WTC11 (cell line): ENCODE measurements at regions not wholly inside any gene's neighbourhood (a gene's known extent, or its start where the extent isn't known, plus 50 kb on each side); places are given as distances from the start of the nearest gene placed in this dataset.

ENCODE experiments used
- ATAC-seq: fragments of 200-7000 bp; cut with Tn5 transposase; 2 replicates; pipeline ENCODE4 v1.10.0; 2021; ENCODE audit warnings: mild to moderate bottlenecking, moderate library complexity
- CTCF ChIA-PET: fragments of 300-600 bp; sonication (Branson Sonifier 250); formaldehyde crosslinking; loops from one replicate; lab custom pipeline; 2021; ENCODE audit warnings: antibody characterized with exemption; lab: Charles Lee
- POLR2A ChIA-PET: fragments of 350-600 bp; sonication (Branson Sonifier 250); formaldehyde crosslinking; loops from one replicate; lab custom pipeline; 2021; ENCODE audit warnings: antibody characterized with exemption; lab: Charles Lee
- DNase-seq: peaks from one replicate; pipeline ENCODE4 v3.0.0; 2021; ENCODE audit warnings: low spot score
- H3K27ac Mint-ChIP-seq: 2 replicates; pipeline ENCODE4 v1.8.0; 2021; ENCODE audit warnings: mixed read lengths
- H3K27me3 Mint-ChIP-seq: 2 replicates; pipeline ENCODE4 v1.8.0; 2021; ENCODE audit warnings: low read depth, mild to moderate bottlenecking, moderate library complexity, mixed read lengths
- H3K36me3 Mint-ChIP-seq: 2 replicates; pipeline ENCODE4 v1.8.0; 2021; ENCODE audit warnings: mixed read lengths
- H3K4me1 Mint-ChIP-seq: 2 replicates; pipeline ENCODE4 v1.8.0; 2022; ENCODE audit warnings: mixed read lengths
- H3K4me3 Mint-ChIP-seq: 2 replicates; pipeline ENCODE4 v1.8.0; 2021; ENCODE audit warnings: mild to moderate bottlenecking, moderate library complexity, mixed read lengths
- H3K9me3 Mint-ChIP-seq: 2 replicates; pipeline ENCODE4 v1.8.0; 2021; ENCODE audit warnings: mixed read lengths
- ARID4B ChIP-seq: sonication (generic); formaldehyde crosslinking; IDR thresholded peaks from 2 replicates; pipeline ENCODE4 v1.8.0; 2023; ENCODE audit warnings: missing genetic modification reagents, mild to moderate bottlenecking, borderline replicate concordance
- ETV6 ChIP-seq: sonication (generic); formaldehyde crosslinking; IDR thresholded peaks from 2 replicates; pipeline ENCODE4 v1.8.1; 2022; ENCODE audit warnings: mild to moderate bottlenecking, missing genetic modification reagents
- FOXP1 ChIP-seq: sonication (generic); formaldehyde crosslinking; IDR thresholded peaks from 2 replicates; pipeline ENCODE4 v1.8.0; 2022; ENCODE audit warnings: missing genetic modification reagents, mild to moderate bottlenecking, moderate library complexity, borderline replicate concordance
- GABPB1 ChIP-seq: sonication (generic); formaldehyde crosslinking; IDR thresholded peaks from 2 replicates; pipeline ENCODE4 v1.8.1; 2023; ENCODE audit warnings: mild to moderate bottlenecking, missing genetic modification reagents
- IRF2 ChIP-seq: sonication (generic); formaldehyde crosslinking; IDR thresholded peaks from 2 replicates; pipeline ENCODE4 v1.8.0; 2022; ENCODE audit warnings: low read depth, missing genetic modification reagents, borderline replicate concordance
- JAZF1 ChIP-seq: fragments of 250-450 bp; sonication (Bioruptor Pico); IDR thresholded peaks from 2 replicates; pipeline ENCODE4 v1.9.0; 2021; ENCODE audit warnings: moderate library complexity, mild to moderate bottlenecking, inconsistent platforms
- JUN ChIP-seq: sonication (generic); formaldehyde crosslinking; IDR thresholded peaks from 2 replicates; pipeline ENCODE4 v1.8.0; 2023; ENCODE audit warnings: mild to moderate bottlenecking, missing genetic modification reagents
- KAT7 ChIP-seq: sonication (generic); formaldehyde crosslinking; IDR thresholded peaks from 2 replicates; pipeline ENCODE4 v1.8.1; 2023; ENCODE audit warnings: missing genetic modification reagents, mild to moderate bottlenecking, borderline replicate concordance
- MLX ChIP-seq: sonication (generic); formaldehyde crosslinking; IDR thresholded peaks from 2 replicates; pipeline ENCODE4 v1.8.1; 2023; ENCODE audit warnings: mild to moderate bottlenecking, missing genetic modification reagents, moderate library complexity
- PREB ChIP-seq: sonication (generic); formaldehyde crosslinking; IDR thresholded peaks from 2 replicates; pipeline ENCODE4 v1.8.1; 2022; ENCODE audit warnings: mild to moderate bottlenecking, missing genetic modification reagents, moderate library complexity, borderline replicate concordance
- TEAD1 ChIP-seq: sonication (generic); formaldehyde crosslinking; IDR thresholded peaks from 2 replicates; pipeline ENCODE4 v1.8.0; 2022; ENCODE audit warnings: mild to moderate bottlenecking, missing genetic modification reagents
- USF1 ChIP-seq: sonication (generic); formaldehyde crosslinking; IDR thresholded peaks from 2 replicates; pipeline ENCODE4 v1.8.0; 2022; ENCODE audit warnings: mild to moderate bottlenecking, missing genetic modification reagents
- USF2 ChIP-seq: sonication (generic); formaldehyde crosslinking; IDR thresholded peaks from 2 replicates; pipeline ENCODE4 v1.8.1; 2023; ENCODE audit warnings: mild to moderate bottlenecking, missing genetic modification reagents, moderate library complexity
- ZNF423 ChIP-seq: fragments of 250-450 bp; sonication (Bioruptor Pico); IDR thresholded peaks from 2 replicates; pipeline ENCODE4 v2.1.2; 2022; ENCODE audit warnings: mild to moderate bottlenecking, moderate library complexity
- ZNF425 ChIP-seq: fragments of 250-450 bp; sonication (Bioruptor Pico); conservative IDR thresholded peaks from 2 replicates; pipeline ENCODE4 v1.9.0; 2021; ENCODE audit warnings: mild to moderate bottlenecking
- ZNF671 ChIP-seq: fragments of 250-450 bp; sonication (Bioruptor Pico); IDR thresholded peaks from 2 replicates; pipeline ENCODE4 v1.8.0; 2021; ENCODE audit warnings: mild to moderate bottlenecking
- TF ChIP-seq, protein P1 (sequence below): fragments of 250-450 bp; sonication (Bioruptor Pico); IDR thresholded peaks from 2 replicates; pipeline ENCODE4 v1.9.0; 2021; ENCODE audit warnings: mild to moderate bottlenecking
- TF ChIP-seq, protein P2 (sequence below): sonication (generic); formaldehyde crosslinking; IDR thresholded peaks from 2 replicates; pipeline ENCODE4 v1.8.1; 2022; ENCODE audit warnings: missing genetic modification reagents, borderline replicate concordance
- TF ChIP-seq, protein P3 (sequence below): sonication (generic); formaldehyde crosslinking; IDR thresholded peaks from 2 replicates; pipeline ENCODE4 v1.8.1; 2023; ENCODE audit warnings: mild to moderate bottlenecking, moderate library complexity, missing genetic modification reagents
- TF ChIP-seq, protein P4 (sequence below): sonication (generic); formaldehyde crosslinking; IDR thresholded peaks from 2 replicates; pipeline ENCODE4 v1.8.0; 2022; ENCODE audit warnings: mild to moderate bottlenecking, missing genetic modification reagents

DNA sequence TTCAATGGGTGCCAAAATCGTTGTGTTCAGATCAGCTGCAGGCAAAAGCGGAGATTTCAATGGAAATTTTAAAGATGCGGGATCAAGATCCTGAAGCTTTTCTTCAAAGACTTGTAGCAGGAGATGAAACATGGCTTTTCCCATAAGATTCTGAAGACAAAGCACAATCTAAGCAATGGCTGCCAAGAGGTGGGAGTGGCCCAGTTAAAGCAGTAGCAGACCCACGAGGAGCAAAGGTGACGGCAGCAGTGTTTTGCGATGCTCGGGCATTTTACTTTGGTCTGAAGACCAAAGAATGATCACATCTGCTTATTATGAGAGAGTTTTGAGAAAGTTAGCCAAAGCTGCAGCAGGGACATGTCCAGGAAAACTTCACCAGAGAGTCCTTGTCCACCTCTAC is 222.9 kb downstream of the DSC3 start (continued):
- TF ChIP-seq, protein P1, sequence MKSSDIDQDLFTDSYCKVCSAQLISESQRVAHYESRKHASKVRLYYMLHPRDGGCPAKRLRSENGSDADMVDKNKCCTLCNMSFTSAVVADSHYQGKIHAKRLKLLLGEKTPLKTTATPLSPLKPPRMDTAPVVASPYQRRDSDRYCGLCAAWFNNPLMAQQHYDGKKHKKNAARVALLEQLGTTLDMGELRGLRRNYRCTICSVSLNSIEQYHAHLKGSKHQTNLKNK: no peak
- TF ChIP-seq TEAD1 (CRISPR knock-in tag) (no peak), IRF2 (CRISPR knock-in tag) (no peak), USF1 (no peak), PREB (CRISPR knock-in tag) (no peak), JAZF1 (CRISPR knock-in tag) (no peak)
- TF ChIP-seq, protein P2, sequence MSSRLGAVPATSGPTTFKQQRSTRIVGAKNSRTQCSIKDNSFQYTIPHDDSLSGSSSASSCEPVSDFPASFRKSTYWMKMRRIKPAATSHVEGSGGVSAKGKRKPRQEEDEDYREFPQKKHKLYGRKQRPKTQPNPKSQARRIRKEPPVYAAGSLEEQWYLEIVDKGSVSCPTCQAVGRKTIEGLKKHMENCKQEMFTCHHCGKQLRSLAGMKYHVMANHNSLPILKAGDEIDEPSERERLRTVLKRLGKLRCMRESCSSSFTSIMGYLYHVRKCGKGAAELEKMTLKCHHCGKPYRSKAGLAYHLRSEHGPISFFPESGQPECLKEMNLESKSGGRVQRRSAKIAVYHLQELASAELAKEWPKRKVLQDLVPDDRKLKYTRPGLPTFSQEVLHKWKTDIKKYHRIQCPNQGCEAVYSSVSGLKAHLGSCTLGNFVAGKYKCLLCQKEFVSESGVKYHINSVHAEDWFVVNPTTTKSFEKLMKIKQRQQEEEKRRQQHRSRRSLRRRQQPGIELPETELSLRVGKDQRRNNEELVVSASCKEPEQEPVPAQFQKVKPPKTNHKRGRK (CRISPR knock-in tag): no peak
- TF ChIP-seq, protein P3, sequence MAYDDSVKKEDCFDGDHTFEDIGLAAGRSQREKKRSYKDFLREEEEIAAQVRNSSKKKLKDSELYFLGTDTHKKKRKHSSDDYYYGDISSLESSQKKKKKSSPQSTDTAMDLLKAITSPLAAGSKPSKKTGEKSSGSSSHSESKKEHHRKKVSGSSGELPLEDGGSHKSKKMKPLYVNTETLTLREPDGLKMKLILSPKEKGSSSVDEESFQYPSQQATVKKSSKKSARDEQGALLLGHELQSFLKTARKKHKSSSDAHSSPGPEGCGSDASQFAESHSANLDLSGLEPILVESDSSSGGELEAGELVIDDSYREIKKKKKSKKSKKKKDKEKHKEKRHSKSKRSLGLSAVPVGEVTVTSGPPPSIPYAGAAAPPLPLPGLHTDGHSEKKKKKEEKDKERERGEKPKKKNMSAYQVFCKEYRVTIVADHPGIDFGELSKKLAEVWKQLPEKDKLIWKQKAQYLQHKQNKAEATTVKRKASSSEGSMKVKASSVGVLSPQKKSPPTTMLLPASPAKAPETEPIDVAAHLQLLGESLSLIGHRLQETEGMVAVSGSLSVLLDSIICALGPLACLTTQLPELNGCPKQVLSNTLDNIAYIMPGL: no peak

GRCh38 chr18:30814446-30814845 is 228.1 kb downstream of the DSC3 start:
- H3K27ac Mint-ChIP-seq: no peak overlapping the region
- ChIA-PET CTCF (no interaction called here), POLR2A (no interaction called here)
- H3K27me3 Mint-ChIP-seq: peaks cover 4% of the 10 kb centered on the region
- no peak for ATAC-seq
- H3K4me3 Mint-ChIP-seq: no peak overlapping the region
- DNase-seq: no peak
- peaks cover 26% of the 10 kb centered on the region for H3K36me3 Mint-ChIP-seq
- H3K4me1 Mint-ChIP-seq: no peaks in the 10 kb centered on the region
- peaks cover 41% of the 10 kb centered on the region for H3K9me3 Mint-ChIP-seq
- TF ChIP-seq ETV6 (CRISPR knock-in tag) (no peak), MLX (CRISPR knock-in tag) (no peak), USF1 (no peak), ZNF423 (CRISPR knock-in tag) (no peak), ARID4B (CRISPR knock-in tag) (no peak), GABPB1 (CRISPR knock-in tag) (no peak), KAT7 (CRISPR knock-in tag) (no peak), USF2 (CRISPR knock-in tag) (no peak), FOXP1 (CRISPR knock-in tag) (no peak), ZNF671 (CRISPR knock-in tag) (no peak), JUN (CRISPR knock-in tag) (no peak), ZNF425 (CRISPR knock-in tag) (no peak)
- TF ChIP-seq, protein P4, sequence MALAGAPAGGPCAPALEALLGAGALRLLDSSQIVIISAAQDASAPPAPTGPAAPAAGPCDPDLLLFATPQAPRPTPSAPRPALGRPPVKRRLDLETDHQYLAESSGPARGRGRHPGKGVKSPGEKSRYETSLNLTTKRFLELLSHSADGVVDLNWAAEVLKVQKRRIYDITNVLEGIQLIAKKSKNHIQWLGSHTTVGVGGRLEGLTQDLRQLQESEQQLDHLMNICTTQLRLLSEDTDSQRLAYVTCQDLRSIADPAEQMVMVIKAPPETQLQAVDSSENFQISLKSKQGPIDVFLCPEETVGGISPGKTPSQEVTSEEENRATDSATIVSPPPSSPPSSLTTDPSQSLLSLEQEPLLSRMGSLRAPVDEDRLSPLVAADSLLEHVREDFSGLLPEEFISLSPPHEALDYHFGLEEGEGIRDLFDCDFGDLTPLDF (CRISPR knock-in tag): no peak
